ENCODE measurements at regions not wholly inside any gene's neighbourhood (a gene's known extent, or its start where the extent isn't known, plus 50 kb on each side); places are given as distances from the start of the nearest gene placed in this dataset.

DNA sequence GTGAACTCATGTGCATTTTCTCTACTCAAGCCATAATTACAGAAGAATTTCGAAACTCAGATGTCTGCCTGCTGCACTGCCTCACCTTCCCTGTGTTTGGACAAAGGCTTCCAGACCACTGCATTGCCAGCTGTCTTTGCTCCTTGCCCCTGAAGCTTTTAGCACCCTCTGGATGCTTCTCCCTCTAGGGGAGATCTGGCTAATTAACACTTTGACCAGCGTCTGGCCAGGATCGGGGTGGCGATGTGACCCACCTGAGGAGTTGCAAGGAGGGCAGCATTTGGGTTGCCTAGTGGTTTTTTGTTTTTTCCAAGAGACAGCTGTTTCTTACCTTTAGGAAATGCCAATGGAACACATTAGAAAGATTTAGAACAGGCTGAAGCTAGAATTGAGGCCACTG lies 127.7 kb upstream of the ZNF536 start:
- TF ChIP-seq, protein P1, sequence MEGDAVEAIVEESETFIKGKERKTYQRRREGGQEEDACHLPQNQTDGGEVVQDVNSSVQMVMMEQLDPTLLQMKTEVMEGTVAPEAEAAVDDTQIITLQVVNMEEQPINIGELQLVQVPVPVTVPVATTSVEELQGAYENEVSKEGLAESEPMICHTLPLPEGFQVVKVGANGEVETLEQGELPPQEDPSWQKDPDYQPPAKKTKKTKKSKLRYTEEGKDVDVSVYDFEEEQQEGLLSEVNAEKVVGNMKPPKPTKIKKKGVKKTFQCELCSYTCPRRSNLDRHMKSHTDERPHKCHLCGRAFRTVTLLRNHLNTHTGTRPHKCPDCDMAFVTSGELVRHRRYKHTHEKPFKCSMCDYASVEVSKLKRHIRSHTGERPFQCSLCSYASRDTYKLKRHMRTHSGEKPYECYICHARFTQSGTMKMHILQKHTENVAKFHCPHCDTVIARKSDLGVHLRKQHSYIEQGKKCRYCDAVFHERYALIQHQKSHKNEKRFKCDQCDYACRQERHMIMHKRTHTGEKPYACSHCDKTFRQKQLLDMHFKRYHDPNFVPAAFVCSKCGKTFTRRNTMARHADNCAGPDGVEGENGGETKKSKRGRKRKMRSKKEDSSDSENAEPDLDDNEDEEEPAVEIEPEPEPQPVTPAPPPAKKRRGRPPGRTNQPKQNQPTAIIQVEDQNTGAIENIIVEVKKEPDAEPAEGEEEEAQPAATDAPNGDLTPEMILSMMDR (IDR thresholded peaks at IDR 0.05) = no peak
- no peak for TF ChIP-seq POLR2A (IDR thresholded peaks at IDR 0.05)
